ENCODE measurements at regions not wholly inside any gene's neighbourhood (a gene's known extent, or its start where the extent isn't known, plus 50 kb on each side); places are given as distances from the start of the nearest gene placed in this dataset.

- DNase-seq (ENCODE audit: low read depth), result no peak
These were observed 101.2 kb upstream of the IRF2BP2 start for GRCh38 chr1:234710936-234711724.

GRCh38 chr1:234710381-234710780 is 100.4 kb upstream of the IRF2BP2 start:
- DNase-seq (ENCODE audit: low read depth), result no peak
- TF ChIP-seq CTCF (conservative IDR thresholded peaks at IDR 0.05; ENCODE audit: low read length), result no peak
- no peak overlapping the region for H3K4me3 ChIP-seq (ENCODE audit: low read length)

More at GRCh38 chr1:234710936-234711724, 101.2 kb upstream of the IRF2BP2 start:
- no peak overlapping the region for H3K4me3 ChIP-seq (ENCODE audit: low read length)
- no peak for TF ChIP-seq CTCF (conservative IDR thresholded peaks at IDR 0.05; ENCODE audit: low read length)

- no peak for TF ChIP-seq CTCF (conservative IDR thresholded peaks at IDR 0.05; ENCODE audit: low read length)
- H3K4me3 ChIP-seq (ENCODE audit: low read length), result no peak overlapping the region
- DNase-seq (ENCODE audit: low read depth), result no peak
These were observed 99.7 kb upstream of the IRF2BP2 start for GRCh38 chr1:234709473-234710228.

- no peak overlapping the region for H3K4me3 ChIP-seq (ENCODE audit: low read length)
- no peak for DNase-seq (ENCODE audit: low read depth)
- no peak for TF ChIP-seq CTCF (conservative IDR thresholded peaks at IDR 0.05; ENCODE audit: low read length)
These were observed 98.9 kb upstream of the IRF2BP2 start for GRCh38 chr1:234708700-234709395.

GRCh38 chr1:234707641-234708040 is 97.7 kb upstream of the IRF2BP2 start:
- DNase-seq (ENCODE audit: low read depth), result peak; percentile 68
- TF ChIP-seq CTCF (conservative IDR thresholded peaks at IDR 0.05; ENCODE audit: low read length), result no peak
- H3K4me3 ChIP-seq (ENCODE audit: low read length), result no peak overlapping the region

- no peak for TF ChIP-seq CTCF (conservative IDR thresholded peaks at IDR 0.05; ENCODE audit: low read length)
- DNase-seq (ENCODE audit: low read depth), result no peak
- H3K4me3 ChIP-seq (ENCODE audit: low read length), result no peak overlapping the region
These were observed 97.0 kb upstream of the IRF2BP2 start for GRCh38 chr1:234706931-234707330.
